ENCODE measurements at regions not wholly inside any gene's neighbourhood (a gene's known extent, or its start where the extent isn't known, plus 50 kb on each side); places are given as distances from the start of the nearest gene placed in this dataset.
"Not testable (repeated sequence)": the region's sequence is repeated elsewhere in the genome, so short reads cannot be mapped to it uniquely, and the experiment has no call there.

DNA sequence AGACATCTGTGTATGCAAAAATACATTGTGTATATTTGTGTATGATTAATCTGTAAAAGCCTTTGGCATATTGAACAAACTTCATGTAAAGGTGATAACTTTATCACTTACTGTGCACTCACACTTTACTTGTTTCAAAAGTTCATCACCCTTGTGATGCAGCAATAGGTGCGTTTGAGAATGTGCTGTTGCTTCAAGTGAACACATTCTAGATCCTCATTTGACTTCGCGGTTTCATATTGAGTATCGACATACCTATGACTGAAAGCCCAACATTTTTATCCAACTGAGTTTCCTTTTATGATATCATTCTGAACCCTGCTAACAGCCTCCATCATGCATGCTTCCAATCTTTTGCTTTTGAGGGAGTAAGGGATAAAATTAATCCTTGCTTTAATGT, 1086.9 kb downstream of the TMEM121 start:
- peaks cover 0 to 11% (median 6%) of the 10 kb centered on the region in 3 donors for H3K27me3 ChIP-seq
- H3K4me1 ChIP-seq: no peaks in the 10 kb centered on the region
- WGBS, 5 donors: 57 to 64% (median 61%) methylated on average over 4 of the region's 4 CpGs
- H3K4me3 ChIP-seq: no peak overlapping the region
- intact Hi-C loops (cut with DNase I; ENCODE audit: low total_unique reads): no loop called here
- TF ChIP-seq EP300 (IDR thresholded peaks at IDR 0.05) (no peak), CTCF (IDR thresholded peaks at IDR 0.05) (no peak), POLR2A (IDR thresholded peaks at IDR 0.05) (no peak), POLR2AphosphoS5 (IDR thresholded peaks at IDR 0.05) (no peak)
- no peaks in the 10 kb centered on the region for H3K36me3 ChIP-seq
- no peaks in the 10 kb centered on the region for H3K9me3 ChIP-seq
- no peak overlapping the region for H3K27ac ChIP-seq
- DNase-seq: no peak

GRCh38 chr14:106618471-106618951, 1092.1 kb downstream of the TMEM121 start:
- H3K36me3 ChIP-seq; H3K27ac ChIP-seq; intact Hi-C loops (cut with DNase I; ENCODE audit: low total_unique reads); H3K9me3 ChIP-seq; H3K4me1 ChIP-seq; H3K4me3 ChIP-seq: not testable (repeated sequence)
- DNase-seq: peak in 1 of 2 donors; percentile 68
- WGBS, 5 donors: 41 to 61% (median 50%) methylated on average over 7 to 9 of the region's 9 CpGs
- peaks cover 0 to 20% (median 0%) of the 10 kb centered on the region in 3 donors for H3K27me3 ChIP-seq
- TF ChIP-seq CTCF (IDR thresholded peaks at IDR 0.05): peak in 2 of 7 experiments; percentile 11 to 39

GRCh38 chr14:106619606-106620005, 1093.2 kb downstream of the TMEM121 start:
- peaks cover 0 to 25% (median 0%) of the 10 kb centered on the region in 3 donors for H3K27me3 ChIP-seq
- no peak for DNase-seq
- no peaks in the 10 kb centered on the region for H3K9me3 ChIP-seq
- no peak overlapping the region for H3K27ac ChIP-seq
- TF ChIP-seq POLR2A (IDR thresholded peaks at IDR 0.05): no peak
- TF ChIP-seq POLR2AphosphoS5 (IDR thresholded peaks at IDR 0.05): no peak
- TF ChIP-seq CTCF (IDR thresholded peaks at IDR 0.05): no peak
- TF ChIP-seq EP300 (IDR thresholded peaks at IDR 0.05): no peak
- intact Hi-C loops (cut with DNase I; ENCODE audit: low total_unique reads): no loop called here
- no peak overlapping the region for H3K4me3 ChIP-seq
- 0 to 18% (median 9%) methylated on average over 1 of the region's 1 CpG for WGBS, 5 donors
- no peaks in the 10 kb centered on the region for H3K36me3 ChIP-seq
- H3K4me1 ChIP-seq: no peaks in the 10 kb centered on the region

GRCh38 chr14:106620368-106620767, 1094.0 kb downstream of the TMEM121 start:
- Histone ChIP-seq H3K4me1 (no peaks in the 10 kb centered on the region), H3K4me3 (no peak overlapping the region), H3K27ac (no peak overlapping the region), H3K27me3 (peaks cover 0 to 25% (median 0%) of the 10 kb centered on the region in 3 donors), H3K9me3 (no peaks in the 10 kb centered on the region), H3K36me3 (no peaks in the 10 kb centered on the region)
- WGBS, 5 donors: 51 to 70% (median 67%) methylated on average over 2 of the region's 2 CpGs
- no peak for DNase-seq
- intact Hi-C loops (cut with DNase I; ENCODE audit: low total_unique reads): no loop called here
- TF ChIP-seq POLR2A (IDR thresholded peaks at IDR 0.05): no peak
- no peak for TF ChIP-seq POLR2AphosphoS5 (IDR thresholded peaks at IDR 0.05)
- no peak for TF ChIP-seq CTCF (IDR thresholded peaks at IDR 0.05)
- TF ChIP-seq EP300 (IDR thresholded peaks at IDR 0.05): no peak

Data from stomach (tissue), 8 donors.